ENCODE measurements at regions not wholly inside any gene's neighbourhood (a gene's known extent, or its start where the extent isn't known, plus 50 kb on each side); places are given as distances from the start of the nearest gene placed in this dataset.

DNA sequence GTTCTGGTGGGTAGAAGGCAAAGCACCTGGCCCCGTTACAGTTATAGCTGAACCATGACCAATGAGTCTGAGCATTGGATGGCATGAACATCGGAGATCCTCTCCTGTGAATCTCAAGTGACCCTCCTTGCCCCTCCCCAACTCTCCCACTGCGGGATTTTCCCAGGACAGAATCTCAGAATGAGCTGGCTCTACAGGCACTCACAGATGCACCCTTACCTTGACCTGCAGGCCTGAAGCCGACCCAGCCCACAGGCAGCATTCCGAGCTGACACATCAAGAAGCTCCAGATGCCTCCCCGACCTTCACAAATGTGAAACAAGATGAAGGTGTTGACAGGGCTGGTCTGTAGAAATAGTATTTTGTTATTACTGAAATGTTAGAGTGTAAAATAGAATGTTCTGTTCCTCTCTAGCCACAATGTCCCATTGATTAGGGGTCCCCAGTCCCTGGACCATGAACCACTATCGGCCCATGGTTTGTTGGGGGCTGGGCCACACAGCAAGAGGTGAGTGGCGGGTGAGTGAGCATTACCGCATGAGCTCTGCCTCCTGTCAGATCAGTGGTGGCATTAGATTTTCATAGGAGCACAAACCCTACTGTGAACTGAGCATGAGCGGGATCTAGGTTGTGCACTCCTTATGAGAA is 263.4 kb downstream of the AUH start:
- DNase-seq (ENCODE audit: low read depth in 2 of 2), result no peak

- no peak for DNase-seq (ENCODE audit: low read depth in 2 of 2)
Observed at GRCh38 chr9:91099436-91099835, 262.3 kb downstream of the AUH start.

DNA sequence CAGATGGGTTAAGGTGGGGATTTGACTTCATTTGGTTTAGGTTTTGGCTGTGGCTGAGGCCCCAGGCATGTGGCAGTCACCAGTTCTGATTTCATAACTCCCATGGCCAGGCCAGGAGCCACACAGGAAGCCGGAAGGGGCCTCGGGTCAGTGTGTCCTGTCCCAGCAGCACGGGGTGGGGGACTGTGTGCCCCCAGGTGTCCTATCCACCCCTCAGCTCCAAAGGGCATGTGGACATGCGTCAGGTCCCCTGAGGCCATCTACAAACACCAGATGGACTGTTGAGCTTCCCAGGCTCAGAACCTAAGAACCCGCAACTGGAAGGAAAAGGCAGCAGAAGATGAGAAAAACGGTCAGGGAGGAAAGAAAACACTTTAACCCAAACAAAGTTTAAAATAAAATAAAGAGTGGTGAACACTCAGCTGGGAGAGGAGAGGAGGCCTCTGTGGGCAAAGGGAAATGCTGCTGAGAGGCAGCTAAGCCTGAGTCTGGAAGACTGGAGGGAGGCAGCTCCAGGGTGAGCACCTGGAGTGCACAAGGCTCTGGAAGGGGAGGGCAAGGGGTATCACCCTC is 260.8 kb downstream of the AUH start:
- DNase-seq (ENCODE audit: low read depth in 2 of 2), result peak in 1 of 2 donors; percentile 52

DNA sequence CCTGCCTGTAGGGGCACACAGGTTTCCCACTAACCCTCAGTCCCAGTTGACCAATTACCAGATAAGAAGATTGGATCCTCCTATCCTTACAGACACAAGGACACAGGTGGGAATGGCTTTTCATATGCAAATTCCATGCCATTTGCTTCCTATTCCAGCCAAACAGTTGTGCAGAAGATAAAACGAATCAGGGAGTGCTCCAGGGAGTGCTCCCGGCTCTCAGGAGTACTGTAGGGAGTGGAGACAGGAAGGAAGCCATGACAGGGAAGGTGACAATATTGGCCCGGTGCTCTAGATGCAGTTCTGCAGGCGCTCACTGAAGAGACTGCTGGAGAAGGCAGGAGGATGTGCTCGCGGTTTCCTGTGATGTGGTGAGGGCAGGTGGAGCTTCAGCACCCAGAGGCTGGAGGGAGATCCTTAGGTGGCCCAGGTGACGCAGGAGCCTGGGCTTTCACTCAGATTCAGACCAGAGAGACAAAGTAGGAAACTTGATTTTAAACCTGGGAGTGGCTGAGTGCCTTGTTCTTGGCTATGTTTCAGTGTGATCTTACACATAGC is 260.0 kb downstream of the AUH start:
- DNase-seq (ENCODE audit: low read depth in 2 of 2), result no peak

DNA sequence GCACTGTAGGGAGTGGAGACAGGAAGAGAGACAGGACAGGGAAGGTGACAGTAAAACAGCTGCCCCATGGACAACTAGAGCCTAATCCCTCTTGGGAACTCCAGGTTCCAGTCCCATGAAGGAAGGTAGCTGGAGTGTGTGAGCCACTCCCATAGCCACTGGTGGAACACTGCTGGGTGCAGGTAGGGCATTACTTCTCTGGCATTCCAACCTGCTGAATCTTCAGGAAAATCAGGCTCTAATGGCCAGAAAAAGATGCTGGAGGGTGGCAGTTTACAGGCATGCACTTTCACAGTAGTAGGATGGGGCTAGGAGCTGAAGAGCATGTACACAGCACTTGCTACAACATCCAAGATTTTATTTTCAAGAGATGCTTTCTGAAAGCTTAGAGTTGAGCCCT is 259.4 kb downstream of the AUH start:
- DNase-seq (ENCODE audit: low read depth in 2 of 2), result no peak

DNA sequence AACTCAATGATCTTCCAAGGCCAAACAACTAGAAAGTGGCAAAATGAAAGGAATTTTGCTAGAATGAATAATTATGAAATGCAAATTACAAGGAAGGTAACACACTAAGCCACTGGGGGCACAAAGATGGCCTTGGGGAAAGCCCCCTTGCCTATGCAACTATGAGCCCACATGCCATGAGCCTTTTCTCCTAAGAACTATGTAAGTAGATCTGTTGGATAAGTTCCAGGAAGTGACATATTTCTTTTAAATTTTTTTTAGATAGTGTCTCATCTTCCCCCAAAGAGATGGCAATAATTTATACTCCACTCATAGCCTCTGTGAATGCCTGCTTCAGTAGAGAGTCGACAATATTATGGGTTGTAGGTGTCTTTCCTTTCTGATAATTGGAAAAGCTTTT is 257.8 kb downstream of the AUH start:
- no peak for DNase-seq (ENCODE audit: low read depth in 2 of 2)

DNA sequence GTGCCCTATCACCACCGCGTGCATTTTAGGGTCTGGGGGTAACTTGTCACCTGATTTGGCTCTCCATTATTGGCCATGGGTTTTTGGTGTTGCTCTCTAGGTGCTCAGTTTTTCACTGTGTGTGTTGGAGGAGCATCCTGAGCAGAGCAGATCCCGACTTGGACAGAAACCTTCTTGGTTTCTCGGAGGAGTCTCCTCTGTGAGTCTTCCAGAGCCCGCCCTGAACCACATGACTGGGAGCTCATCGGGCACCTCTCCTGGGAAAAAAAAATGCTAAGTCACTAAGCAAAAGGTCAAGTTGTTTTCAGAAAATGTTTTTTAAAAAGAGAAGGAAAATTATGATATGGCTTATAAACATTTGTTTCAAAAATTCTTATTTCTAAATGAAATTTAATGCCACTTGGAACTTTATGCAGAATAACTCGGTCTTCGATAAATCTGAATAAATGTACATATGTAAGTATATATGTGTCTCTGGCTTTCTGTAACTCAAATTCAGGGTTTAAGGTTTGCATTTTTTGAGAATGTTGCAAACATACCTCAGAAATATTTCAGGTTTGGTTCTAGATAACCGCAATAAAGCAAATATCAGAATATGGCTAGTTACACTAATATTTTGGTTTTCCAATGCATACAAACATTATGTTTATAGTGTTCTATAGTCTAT is 255.2 kb downstream of the AUH start:
- no peak for DNase-seq (ENCODE audit: low read depth in 2 of 2)

GRCh38 chr9:91111226-91111625 is 250.5 kb downstream of the AUH start:
- no peak for DNase-seq (ENCODE audit: low read depth in 2 of 2)

GRCh38 chr9:91111876-91112275 is 249.8 kb downstream of the AUH start:
- DNase-seq (ENCODE audit: low read depth in 2 of 2), result no peak

GRCh38 chr9:91113016-91113415 is 248.7 kb downstream of the AUH start:
- no peak for DNase-seq (ENCODE audit: low read depth in 2 of 2)

DNA sequence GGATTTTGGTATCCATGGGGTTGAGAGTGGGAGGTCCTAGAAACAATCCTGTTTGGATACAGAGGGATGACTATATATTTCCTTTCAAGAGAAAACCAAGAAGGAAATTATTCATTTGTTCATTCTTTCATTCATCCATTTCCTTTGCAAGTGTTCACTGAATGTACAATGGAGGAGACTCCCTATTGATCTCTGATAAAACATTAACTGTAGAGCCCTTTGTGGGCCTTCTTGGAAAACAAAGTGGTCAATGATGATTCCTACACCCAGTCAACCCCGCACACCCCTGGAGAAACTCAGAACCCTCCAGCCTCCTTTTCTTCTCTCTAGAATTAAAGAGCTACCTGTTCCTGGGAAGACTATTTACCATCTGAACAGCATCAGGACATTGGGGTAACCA is 247.3 kb downstream of the AUH start:
- DNase-seq (ENCODE audit: low read depth in 2 of 2), result no peak

- no peak for DNase-seq (ENCODE audit: low read depth in 2 of 2)
Observed at GRCh38 chr9:91116211-91116610, 245.5 kb downstream of the AUH start.

GRCh38 chr9:91116711-91117110 is 245.0 kb downstream of the AUH start:
- DNase-seq (ENCODE audit: low read depth in 2 of 2), result no peak

- no peak for DNase-seq (ENCODE audit: low read depth in 2 of 2)
Observed at GRCh38 chr9:91117474-91117891, 244.2 kb downstream of the AUH start.

DNA sequence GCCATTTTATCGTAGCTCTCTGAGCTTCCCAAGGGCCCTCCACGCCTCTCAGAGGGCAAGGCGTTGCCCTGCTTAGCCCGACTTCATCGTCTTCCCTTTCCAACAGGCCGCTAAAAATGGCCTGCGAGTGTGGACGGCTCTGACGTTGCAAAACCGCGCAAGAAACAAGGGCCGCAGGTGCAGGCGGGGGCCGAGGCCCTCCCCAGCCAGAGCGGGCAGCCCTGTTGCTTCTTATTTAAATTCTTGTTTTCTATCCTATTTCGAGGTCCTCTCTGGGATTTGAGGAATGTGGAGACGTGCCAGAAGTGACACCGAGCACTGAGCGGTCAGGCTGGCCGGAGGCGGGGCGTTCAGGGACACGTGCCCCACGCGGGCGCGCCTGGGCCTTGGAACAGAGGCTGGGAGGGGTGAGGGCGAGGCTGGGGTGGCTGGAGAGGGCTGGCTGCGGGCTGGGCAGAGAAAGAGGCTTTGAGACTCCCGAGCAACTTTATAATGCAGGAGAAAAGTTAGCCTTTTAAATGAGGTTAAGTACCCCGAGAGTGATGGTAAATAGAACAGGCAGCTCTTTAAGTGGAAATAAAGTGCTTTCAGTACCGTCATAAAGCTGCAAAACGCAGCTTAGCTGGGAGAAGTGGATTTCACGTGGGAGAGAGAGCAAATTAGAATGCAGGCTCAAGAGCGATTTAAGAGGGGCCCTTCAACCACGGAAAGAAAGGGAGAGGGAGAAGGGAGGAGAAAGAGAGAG is 243.6 kb downstream of the AUH start:
- DNase-seq (ENCODE audit: low read depth in 2 of 2), result peak; percentile 29 to 46

DNA sequence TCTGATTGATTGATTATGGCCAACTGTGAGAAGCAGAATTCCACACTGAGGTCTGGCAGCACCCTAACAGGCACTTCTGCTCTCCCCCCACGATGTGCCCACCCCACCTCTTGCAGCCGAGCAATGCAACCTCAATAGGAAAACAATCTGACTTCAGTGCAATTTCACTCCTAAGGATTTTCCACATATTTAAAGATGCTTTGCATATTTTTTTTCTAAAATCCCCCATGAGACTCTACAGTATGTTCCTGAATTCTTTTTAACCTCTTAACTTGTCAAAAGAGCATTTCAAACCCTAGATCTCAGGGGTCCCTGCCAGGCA is 243.1 kb downstream of the AUH start:
- DNase-seq (ENCODE audit: low read depth in 2 of 2), result no peak

GRCh38 chr9:91119142-91119541 is 242.6 kb downstream of the AUH start:
- no peak for DNase-seq (ENCODE audit: low read depth in 2 of 2)

- no peak for DNase-seq (ENCODE audit: low read depth in 2 of 2)
Observed at GRCh38 chr9:91119679-91120078, 242.0 kb downstream of the AUH start.

- DNase-seq (ENCODE audit: low read depth in 2 of 2), result no peak
Observed at GRCh38 chr9:91120200-91120599, 241.5 kb downstream of the AUH start.

- DNase-seq (ENCODE audit: low read depth in 2 of 2), result no peak
Observed at GRCh38 chr9:91122755-91123154, 239.0 kb downstream of the AUH start.

DNA sequence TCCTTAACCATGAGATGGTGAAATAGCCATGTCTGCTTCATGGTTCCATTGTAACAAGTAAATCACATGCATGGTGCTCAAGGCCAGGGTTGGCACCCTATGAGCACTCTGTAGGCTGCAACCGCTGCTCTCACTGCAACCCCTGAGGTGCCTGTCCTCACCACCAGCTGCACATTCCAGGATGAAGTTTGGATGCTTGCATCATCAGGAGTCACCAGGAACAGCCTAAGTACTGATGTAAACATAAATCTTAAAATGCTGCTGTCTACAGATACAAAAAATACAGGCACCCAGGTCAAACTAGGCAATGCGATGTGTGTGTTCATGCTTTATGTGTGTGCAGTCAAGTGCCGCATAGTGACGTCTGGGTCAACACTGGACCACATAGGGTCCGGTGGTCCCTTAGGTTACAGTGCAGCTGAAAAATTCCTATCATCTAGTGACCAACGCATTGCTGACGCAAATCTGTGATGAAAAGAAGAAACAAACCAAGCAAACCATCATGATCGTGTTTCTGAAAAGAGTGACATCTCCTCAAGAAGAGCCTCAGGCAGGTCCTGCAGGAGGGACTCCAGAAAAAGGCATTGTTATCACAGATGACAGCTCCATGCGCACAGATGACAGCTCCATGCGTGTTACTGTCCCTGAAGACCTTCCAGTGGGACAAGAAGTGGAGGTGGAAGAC is 234.8 kb downstream of the AUH start:
- no peak for DNase-seq (ENCODE audit: low read depth in 2 of 2)

GRCh38 chr9:91127653-91128052 is 234.1 kb downstream of the AUH start:
- no peak for DNase-seq (ENCODE audit: low read depth in 2 of 2)

All from lung microvascular endothelial cell (primary cell).